NCI-H748 (cell line): ENCODE measurements at regions not wholly inside any gene's neighbourhood (a gene's known extent, or its start where the extent isn't known, plus 50 kb on each side); places are given as distances from the start of the nearest gene placed in this dataset.
"Not testable (repeated sequence)": the region's sequence is repeated elsewhere in the genome, so short reads cannot be mapped to it uniquely, and the experiment has no call there.

Experiments
- DNase-seq: peaks from one replicate; lab custom pipeline; 2025; ENCODE audit not compliant: unreplicated experiment; lab: John Stamatoyannopoulos, UW

DNA sequence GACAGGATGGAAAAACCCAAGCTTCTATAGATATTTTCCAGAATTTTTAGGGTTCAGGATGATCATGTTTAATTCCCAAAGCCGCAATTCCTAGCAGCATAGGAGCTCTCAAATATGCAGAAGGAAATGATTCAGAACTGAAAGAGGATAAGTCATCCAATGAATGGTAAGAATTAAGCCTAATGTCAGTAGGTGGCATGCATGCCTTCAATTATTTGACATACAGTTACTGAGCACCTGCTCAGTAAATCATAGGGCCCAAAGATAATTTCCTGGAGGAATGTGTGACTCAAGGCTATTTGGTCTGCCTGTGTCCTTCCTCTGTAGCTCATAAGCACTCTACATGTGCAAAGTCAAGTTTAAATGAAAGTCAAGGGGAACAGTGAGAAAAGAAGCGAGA lies 116.8 kb upstream of the SLC38A4 start:
- DNase-seq: no peak

DNA sequence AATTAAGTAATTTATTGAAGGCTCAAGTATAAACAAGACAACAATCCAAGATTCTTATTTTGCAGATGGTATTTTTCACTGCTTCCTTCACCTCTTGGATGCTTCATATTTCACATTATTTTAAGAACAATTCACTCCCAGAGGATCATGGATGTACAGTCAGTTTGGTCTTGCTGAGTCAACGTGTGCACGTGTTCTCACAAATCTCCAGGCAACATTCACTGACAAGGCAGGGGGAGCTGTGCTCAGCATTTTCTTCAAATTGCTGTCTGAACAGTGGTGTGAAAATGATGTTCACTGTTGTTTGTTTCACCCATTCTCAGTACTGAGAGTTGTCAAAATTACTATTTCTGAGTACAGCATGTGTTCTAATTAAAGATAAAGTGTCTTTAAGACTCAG lies 118.3 kb upstream of the SLC38A4 start:
- no peak for DNase-seq

DNA sequence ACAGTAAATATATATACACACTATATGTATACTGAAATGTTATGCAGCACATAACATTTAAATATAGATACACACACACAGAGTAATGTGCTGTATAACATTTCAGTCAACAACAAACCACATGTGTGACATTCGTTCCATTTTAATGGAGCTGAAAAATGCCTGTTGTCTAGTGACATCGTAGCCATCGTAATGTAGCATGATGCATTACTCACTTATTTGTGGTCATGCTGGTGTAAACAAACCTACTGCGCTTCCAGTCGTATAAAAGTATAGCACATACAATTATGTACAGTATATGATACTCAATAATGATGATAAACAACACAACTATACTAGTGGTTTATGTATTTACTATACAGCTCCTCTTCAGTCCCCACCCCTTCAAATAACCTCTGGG lies 119.0 kb upstream of the SLC38A4 start:
- DNase-seq: no peak

DNA sequence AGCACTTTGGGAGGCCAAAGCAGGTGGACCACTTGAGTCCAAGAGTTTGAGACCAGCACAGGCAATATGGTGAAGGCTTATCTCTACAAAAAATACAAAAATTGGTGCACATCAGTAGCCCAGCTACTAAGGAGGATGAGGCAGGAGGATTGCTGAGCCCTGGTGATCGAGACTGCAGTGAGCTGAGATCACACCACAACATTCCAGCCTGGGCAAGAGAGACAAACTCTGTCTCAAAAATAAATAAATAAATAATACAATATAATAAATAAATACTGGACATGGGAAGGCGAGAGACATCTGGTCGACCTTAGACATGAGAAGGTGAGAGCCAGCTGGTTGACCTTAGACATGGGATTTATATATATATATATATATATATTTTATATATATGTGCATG lies 119.8 kb upstream of the SLC38A4 start:
- no peak for DNase-seq

DNA sequence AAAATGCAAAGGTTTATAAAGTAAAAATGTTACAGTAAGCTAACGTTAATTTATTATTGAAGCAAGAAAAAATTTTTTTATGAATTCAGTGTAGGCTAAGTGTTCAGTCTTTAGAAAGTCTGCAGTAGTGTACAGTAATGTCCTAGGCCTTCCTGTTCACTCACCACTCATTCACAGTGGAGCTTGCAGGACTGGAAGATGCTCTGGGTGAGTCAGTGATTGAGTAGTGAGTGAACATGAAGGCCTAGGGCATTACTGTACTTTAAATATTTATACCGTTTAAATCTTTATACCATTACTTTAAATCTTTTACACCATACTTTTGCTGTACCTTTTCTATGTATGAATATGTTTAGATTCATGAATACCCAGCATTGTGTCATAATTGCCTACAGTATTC lies 120.3 kb upstream of the SLC38A4 start:
- no peak for DNase-seq

DNA sequence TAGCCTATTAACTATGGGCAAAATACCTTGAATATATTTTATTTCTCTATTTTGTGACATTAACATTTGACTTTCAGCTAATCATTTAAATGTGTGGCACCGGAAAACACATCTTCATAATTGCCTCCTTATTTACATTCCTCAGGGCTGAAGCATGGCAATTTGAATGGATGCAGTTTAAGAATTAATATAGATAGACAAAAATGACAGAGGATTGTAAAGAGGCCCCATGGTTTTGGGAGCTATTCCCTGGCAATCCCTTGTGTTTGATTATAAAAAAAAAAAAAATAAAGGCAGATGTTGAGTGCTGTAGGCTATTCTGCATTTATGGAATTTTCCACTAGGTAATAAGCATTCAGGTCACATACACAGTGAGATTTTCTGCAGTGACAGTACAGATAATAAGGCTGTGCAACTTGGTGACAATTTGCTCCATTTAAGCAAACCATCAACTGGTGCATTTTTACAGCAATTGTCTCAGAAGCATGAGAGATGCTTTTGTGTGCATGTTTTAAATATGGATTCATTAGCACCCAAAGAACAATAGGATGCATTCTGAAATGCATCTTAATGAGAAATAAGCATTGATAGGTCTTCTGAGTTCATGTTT lies 123.2 kb upstream of the SLC38A4 start:
- DNase-seq: no peak

DNA sequence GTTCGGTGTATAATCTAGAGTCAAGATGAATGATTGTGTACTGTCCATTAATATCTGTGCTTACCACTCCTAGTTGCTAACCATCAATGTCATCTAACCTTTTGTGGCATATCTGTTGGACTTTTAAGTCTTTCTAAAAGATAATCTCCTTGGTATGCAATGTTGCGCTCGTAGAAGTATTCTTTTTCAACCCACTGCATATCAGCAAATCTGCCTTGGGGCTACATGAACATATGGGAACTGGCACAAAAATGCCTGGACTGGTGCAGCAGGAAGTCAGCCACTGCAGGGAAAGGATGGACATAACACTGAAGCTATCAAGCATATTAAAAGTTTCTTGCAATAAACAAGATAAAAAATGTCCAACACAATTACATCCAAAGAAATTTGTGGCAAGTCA lies 124.3 kb upstream of the SLC38A4 start:
- DNase-seq: no peak

DNA sequence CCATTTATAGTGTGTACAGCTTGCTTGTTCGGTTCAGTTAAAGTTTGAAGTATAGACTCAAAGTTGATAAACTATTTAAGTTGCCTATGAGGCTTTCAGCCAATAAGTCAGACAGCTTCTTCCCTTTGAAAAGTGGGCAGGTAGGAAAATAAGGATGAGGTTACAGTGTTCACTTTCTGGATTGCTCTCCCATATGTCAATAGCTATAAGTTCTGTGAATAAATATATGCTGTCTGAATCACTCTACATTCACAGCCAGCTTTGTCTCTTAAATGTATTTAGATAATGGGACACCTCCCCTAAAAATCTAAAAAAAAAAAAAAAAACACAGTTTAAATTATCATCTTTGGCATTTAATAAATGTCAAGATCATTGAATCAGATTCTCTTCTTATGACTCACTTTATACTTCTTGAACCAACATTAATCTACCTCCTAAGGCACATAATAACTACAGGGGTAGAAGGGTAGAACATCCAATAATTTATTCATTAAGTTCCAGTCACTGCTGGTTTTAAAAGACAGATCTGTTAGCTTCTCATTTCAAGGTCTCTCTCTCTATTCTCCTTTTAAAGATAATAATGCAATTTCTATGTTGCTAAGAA lies 126.4 kb upstream of the PCED1B start:
- DNase-seq: no peak

DNA sequence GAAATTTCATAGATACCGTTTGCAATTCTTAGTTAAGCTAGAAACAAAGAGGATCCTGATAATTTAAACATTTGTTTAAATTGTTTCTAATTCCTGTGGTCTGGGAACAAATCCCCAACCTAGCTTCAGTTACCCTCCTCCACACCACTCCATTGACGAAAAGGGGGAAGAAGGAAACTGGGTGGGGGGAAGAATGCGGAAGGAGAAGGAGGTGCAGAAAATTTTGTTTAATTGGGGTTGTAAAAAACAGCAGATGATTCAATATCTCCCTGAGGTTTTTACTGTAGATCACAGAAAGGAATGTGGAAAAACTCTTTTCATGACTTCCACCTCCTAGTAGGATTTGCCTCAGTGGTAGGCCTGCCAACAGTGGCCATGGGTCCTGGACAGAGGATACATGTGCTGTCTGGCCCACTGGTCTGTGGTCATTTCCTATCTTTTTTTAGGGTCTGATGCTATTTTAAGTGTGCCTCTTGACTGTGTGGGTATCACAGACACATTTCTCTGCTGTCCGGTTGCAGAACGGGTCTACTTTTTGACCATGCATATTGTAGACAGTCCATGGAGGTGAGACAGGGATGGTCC lies 122.9 kb upstream of the PCED1B start:
- DNase-seq: no peak

DNA sequence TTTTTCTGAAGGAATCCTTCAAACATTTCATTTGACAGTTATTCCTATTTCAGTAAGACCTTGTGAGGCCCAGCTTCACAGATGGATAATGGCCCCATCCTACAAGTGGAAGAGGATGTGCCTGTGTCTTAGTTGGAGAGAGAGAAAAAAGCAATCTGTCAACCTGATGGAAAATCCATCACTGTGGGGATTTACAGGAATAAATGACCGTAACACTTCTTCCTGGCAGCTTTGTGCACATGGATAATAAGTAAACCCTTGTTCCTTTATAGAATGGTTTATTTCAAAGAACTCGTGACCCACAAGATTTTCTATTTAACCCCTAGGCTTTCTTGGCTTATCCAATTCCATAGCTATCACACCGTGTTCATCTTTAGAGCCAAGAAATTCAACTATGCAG lies 121.4 kb upstream of the PCED1B start:
- DNase-seq: no peak

DNA sequence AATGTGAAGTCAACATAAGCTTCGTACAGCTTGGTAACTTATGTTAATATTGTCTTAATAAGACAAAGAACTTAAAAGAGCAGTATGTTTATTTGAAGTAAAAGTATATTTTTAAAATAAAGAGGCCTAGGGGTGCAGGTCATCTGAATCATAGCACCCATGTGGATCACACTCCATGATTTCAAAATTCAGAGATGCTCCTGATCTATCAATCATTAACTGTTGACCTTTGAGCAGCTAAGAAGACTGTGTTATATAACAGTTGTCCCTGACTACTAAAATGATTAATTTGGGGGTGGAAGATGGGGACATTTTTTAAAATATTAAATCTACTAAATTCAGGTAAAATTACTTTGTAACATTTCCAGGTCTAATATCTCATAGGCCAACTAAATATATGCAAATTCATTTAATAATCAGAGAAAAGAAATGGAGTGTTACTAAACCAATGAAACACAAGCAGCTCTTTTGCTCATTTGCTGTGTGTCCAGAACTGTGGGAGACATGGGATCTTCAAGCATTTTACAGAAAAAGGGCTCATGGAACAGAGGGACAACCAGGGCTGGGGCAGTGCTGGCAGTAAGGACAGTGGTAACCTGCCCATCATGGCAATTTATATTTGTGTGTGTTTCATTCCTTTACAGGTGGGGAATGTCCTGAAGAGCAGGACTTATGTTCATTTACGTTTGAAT lies 120.7 kb upstream of the PCED1B start:
- no peak for DNase-seq

DNA sequence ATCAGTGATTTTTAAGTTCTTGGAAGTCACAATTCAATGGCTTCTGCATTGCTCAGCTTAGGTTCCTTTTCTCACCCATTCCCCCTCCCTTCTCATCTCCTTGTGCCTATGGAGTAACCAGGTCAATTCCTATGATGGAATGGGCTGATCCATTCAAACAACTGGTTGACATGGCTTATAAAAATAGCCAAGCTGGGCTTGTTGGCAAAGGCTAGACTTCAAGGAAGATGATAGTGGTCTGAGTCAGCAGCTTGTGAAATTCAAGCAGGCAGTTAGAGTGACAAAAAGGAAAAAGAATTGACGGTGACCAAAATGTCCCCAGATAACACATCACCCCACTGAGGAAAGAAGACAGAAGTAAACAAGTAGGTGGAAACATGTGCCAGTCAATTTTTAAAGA lies 119.9 kb upstream of the PCED1B start:
- DNase-seq: no peak

DNA sequence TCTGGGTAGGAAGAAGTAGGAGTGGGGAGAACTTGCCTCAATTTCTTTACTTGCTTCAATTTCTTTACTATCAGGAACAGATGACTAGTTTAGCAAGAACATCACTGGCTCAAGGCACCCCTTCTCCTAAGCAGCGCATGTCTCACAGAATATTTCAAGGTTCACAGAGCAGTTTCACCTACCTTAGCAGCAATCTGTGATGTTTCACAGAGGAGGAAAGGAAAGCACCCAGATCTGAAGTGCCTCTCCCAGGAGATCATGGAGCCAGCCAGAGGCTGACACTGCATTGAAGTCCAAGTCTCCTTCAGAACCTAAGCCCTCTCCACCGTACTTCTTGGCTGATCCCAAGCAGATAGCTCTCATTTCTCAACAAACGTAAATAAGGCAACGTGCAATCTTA lies 118.7 kb upstream of the PCED1B start:
- DNase-seq: no peak

DNA sequence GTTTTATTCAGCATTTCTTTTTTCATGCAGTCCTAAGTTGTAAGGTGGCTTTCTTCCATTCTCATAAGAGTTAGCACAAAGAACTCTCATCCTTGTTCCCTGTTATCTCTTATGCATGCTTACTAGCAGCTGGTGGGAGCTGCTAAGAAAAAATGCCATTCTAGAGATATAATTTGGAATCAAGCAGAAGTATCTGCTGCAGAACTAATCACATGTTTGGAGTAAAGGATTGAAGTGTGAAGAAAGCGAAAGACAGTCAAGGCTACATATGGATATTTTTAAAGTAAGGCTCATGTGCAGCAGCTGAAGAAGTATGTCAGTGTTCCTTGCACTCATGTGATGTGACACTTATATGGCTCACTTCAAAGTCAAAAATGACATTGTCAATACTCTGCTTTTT lies 116.2 kb upstream of the PCED1B start:
- DNase-seq: no peak

DNA sequence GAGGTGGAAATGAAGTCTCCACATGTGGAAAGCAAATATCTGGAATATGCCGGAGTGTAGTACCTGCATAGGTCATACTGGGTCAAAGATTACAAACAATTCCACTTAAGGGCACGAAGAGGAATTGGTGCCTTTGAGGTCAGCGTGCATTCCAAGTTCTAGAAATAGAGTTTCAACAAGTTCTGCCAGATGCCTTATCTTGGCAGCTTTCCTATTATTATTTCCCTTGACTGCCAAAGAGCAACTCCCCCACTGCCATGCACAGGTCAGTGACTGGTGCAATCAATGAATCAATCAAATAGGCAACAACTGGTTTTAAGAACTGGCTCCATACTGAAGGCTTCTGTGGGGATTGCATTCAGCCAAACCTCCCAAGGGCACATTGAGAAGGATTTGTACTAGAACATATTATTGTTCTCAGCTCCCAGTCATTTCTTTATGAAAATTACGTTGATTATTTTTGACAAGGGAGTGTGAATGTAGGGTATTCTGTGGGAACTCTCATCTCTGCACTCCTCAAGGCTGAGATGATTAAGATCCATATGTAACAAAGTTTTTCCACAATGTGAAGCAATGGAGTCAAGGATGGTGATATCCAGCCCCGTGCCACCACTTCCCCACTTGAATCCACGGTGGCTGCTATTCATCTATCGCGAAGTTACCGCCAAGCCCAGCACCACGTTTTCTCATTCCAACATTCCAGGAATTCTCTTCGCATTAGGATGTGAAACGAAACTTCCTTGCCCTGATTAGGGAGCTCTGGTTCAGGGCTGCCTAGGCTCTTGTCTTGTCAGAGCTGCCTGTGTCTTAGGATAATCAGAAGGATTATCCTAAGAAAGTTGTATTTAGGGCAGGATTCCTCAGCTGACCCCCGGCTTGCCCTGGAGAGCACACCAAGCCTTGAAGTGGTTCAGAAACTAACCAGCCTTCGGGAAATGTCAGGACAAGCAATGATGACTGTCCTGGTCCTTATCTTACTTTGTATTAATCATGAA lies 115.1 kb upstream of the PCED1B start:
- DNase-seq: no peak

DNA sequence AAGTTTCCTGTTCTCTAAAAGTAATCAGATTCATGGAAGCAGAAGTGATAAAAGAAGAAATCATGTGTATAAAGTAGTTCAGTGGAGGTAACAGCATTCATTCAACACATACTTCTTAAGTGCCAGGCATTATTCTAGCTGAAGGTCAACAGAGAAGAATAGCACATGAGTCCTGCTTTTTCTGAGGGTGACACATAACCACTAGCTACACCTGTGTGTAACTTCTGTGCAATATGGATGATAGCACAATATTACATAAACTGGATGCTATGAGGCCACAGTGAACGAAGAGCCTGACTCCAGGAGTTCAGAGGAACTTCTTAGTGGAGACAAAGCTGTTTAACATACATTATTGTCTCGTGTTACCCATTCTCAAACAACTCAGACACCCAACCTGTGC lies 114.3 kb upstream of the PCED1B start:
- no peak for DNase-seq

DNA sequence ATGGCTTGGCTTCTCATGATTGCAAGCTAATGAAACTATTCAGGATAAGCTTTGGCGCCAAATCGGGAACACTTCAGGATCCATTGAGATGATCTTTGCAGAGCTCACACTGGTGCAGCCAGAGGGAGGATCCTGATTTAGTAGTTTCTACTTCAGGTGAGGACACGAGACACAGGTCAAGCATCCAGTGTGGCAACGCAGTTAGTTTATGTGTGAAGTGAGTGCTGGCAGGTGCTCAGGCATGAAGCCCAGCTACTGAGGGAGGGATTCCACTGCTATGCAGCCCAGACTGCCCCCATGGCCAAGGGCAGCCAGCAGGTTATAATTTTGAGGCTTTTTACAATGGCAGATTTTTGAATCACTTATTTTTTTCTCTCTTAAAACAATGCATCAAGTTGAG lies 113.5 kb upstream of the PCED1B start:
- no peak for DNase-seq

DNA sequence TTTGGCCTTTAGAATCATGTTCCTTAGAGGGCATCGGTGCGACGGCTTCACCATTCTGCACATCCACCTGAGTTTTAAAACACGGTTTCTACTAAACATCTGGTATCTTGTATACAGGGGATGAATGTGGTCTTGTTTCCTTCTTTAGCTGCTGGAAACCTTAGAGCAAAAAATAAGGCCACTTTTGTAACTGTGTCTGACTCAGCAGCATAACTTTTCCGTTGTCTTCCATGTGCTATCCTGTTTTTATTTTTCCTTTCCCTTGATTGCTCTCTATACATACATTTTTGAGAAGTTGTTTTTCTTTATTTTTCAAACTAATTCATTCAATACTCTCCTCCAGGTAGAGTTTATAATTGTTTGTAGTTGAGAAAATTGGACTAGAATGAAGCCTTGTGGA lies 108.8 kb upstream of the PCED1B start:
- no peak for DNase-seq

DNA sequence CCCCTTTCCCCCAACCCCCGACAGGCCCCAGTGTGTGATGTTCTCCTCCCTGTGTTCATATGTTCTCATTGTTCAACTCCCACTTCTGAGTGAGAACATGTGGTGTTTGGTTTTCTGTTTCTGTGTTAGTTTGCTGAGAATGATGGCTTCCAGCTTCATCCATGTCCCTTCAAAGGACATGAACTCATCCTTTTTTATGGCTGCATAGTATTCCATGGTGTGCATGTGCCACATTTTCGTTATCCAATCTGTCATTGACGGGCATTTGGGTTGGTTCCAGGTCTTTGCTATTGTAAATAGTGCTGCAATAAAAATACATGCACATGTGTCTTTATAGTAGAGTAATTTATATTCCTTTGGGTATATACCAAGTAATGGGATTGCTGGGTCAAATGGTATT lies 105.5 kb upstream of the PCED1B start:
- not testable (repeated sequence) for DNase-seq

DNA sequence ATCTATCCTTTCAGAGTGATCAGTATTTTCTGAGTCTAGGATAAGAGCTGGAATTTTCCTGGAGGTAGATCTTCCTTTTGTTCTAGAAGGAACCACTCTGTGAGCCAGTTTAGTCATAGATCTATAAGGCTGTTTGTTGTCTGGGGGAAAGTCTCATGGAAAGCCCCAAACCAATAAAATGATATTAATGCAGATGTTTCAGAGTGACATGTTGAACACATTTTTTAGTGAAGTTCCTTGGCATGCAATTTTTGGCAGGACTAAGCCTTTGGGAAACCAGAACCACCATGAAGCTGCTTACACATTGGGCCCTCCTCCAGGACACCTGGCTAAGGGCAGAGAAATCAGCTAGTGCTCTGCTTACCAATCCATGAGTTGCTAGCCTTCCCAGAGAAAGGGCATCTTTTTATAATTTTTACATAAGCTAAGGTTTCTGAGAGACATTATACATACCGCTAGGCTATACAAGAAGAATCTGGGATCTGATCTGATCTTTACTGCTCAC lies 101.5 kb upstream of the PCED1B start:
- DNase-seq: no peak

DNA sequence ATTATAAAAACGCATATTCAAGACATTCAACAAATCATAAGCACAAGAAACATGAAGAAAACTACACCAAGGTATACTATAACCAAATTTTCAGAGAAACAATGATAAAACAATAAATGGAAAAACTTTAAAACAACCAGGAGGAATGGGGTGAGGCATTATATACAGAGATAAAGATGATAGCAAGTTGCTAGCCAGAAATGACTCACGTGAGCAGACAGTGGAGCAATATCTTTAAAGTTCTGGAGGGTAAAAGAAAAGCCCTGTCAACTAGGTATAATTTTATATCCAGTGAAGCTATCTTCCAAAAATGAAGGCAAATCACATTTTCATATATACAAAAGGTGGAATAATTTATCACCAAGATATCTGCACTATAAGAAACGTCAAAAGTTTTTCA lies 97.8 kb upstream of the PCED1B start:
- DNase-seq: no peak
